SK-N-SH treated with all-trans-retinoic acid at 6 μM for 48 hours (cell line): ENCODE measurements at regions not wholly inside any gene's neighbourhood (a gene's known extent, or its start where the extent isn't known, plus 50 kb on each side); places are given as distances from the start of the nearest gene placed in this dataset.
"Not testable (repeated sequence)": the region's sequence is repeated elsewhere in the genome, so short reads cannot be mapped to it uniquely, and the experiment has no call there.

Experiments used
- ATAC-seq: fragments of 200-7000 bp; cut with Tn5 transposase; 3 replicates; pipeline ENCODE4 v1.9.1; 2020; ENCODE audit warnings: mild to moderate bottlenecking, moderate library complexity
- ARNTL ChIP-seq: fragments of 450-650 bp; formaldehyde crosslinking; IDR thresholded peaks from 2 replicates; pipeline ENCODE4 v1.5.0; 2020; ENCODE audit warnings: low read depth, mild to moderate bottlenecking, moderate library complexity, borderline replicate concordance
- BACH2 ChIP-seq: fragments of 250-450 bp; sonication (Bioruptor Pico); IDR thresholded peaks from 2 replicates; pipeline ENCODE4 v1.9.0; 2021; ENCODE audit warnings: mild to moderate bottlenecking, borderline replicate concordance
- ESRRG ChIP-seq: fragments of 250-450 bp; sonication (Bioruptor Pico); IDR thresholded peaks from 2 replicates; pipeline ENCODE4 v1.6.1; 2021; ENCODE audit warnings: mild to moderate bottlenecking
- GLIS3 ChIP-seq: fragments of 250-450 bp; sonication (Bioruptor Pico); IDR thresholded peaks from 2 replicates; pipeline ENCODE4 v1.5.0; 2020; ENCODE audit warnings: mild to moderate bottlenecking, moderate library complexity
- ISL1 ChIP-seq: fragments of 250-450 bp; sonication (Bioruptor Pico); IDR thresholded peaks from 2 replicates; pipeline ENCODE4 v2.1.2; 2022; ENCODE audit warnings: mild to moderate bottlenecking, moderate library complexity
- OSR1 ChIP-seq: fragments of 250-450 bp; sonication (Bioruptor Pico); IDR thresholded peaks from 2 replicates; pipeline ENCODE4 v1.8.0; 2022; ENCODE audit warnings: moderate library complexity, mild to moderate bottlenecking, inconsistent platforms
- PPARA ChIP-seq: fragments of 250-450 bp; sonication (Bioruptor Pico); IDR thresholded peaks from 2 replicates; pipeline ENCODE4 v1.5.0; 2020; ENCODE audit warnings: mild to moderate bottlenecking, borderline replicate concordance
- RARB ChIP-seq: fragments of 250-450 bp; sonication (Bioruptor Pico); IDR thresholded peaks from 2 replicates; pipeline ENCODE4 v1.8.0; 2021; ENCODE audit warnings: mild to moderate bottlenecking, moderate library complexity
- TCF4 ChIP-seq: fragments of 250-450 bp; sonication (Bioruptor Pico); IDR thresholded peaks from 2 replicates; pipeline ENCODE4 v1.8.0; 2021; ENCODE audit warnings: mild to moderate bottlenecking, moderate library complexity, borderline replicate concordance
- TOX ChIP-seq: fragments of 250-450 bp; sonication (Bioruptor Pico); IDR thresholded peaks from 2 replicates; pipeline ENCODE4 v1.8.0; 2021; ENCODE audit warnings: mild to moderate bottlenecking, moderate library complexity, borderline replicate concordance
- ZC3H10 ChIP-seq: fragments of 250-450 bp; sonication (Bioruptor Pico); IDR thresholded peaks from 2 replicates; pipeline ENCODE4 v1.5.1; 2021; ENCODE audit warnings: mild to moderate bottlenecking, moderate library complexity
- ZFP3 ChIP-seq: fragments of 250-450 bp; sonication (Bioruptor Pico); IDR thresholded peaks from 2 replicates; pipeline ENCODE4 v1.5.0; 2020; ENCODE audit warnings: mild to moderate bottlenecking, moderate library complexity
- ZFP30 ChIP-seq: fragments of 450-650 bp; formaldehyde crosslinking; IDR thresholded peaks from 2 replicates; pipeline ENCODE4 v1.5.0; 2022; ENCODE audit warnings: mild to moderate bottlenecking, moderate library complexity
- ZNF565 ChIP-seq: fragments of 450-650 bp; formaldehyde crosslinking; conservative IDR thresholded peaks from 2 replicates; pipeline ENCODE4 v1.5.0; 2020; ENCODE audit warnings: low read depth, mild to moderate bottlenecking, moderate library complexity
- ZNF70 ChIP-seq: fragments of 450-650 bp; formaldehyde crosslinking; IDR thresholded peaks from 2 replicates; pipeline ENCODE4 v1.5.0; 2020; ENCODE audit warnings: mild to moderate bottlenecking, moderate library complexity
- ZNF8 ChIP-seq: fragments of 450-650 bp; formaldehyde crosslinking; IDR thresholded peaks from 2 replicates; pipeline ENCODE4 v1.5.0; 2020; ENCODE audit warnings: mild to moderate bottlenecking, moderate library complexity
- TF ChIP-seq, protein P1 (sequence below): fragments of 250-450 bp; sonication (Bioruptor Pico); IDR thresholded peaks from 2 replicates; pipeline ENCODE4 v1.8.0; 2021; ENCODE audit warnings: low read depth, mild to moderate bottlenecking, moderate library complexity, borderline replicate concordance
- TF ChIP-seq, protein P2 (sequence below): fragments of 250-450 bp; sonication (Bioruptor Pico); IDR thresholded peaks from 2 replicates; pipeline ENCODE4 v1.5.0; 2020; ENCODE audit warnings: mild to moderate bottlenecking, moderate library complexity
- TF ChIP-seq, protein P3 (sequence below): fragments of 250-450 bp; sonication (Bioruptor Pico); IDR thresholded peaks from 2 replicates; pipeline ENCODE4 v1.5.1; 2021; ENCODE audit warnings: mild to moderate bottlenecking, moderate library complexity
- TF ChIP-seq, protein P4 (sequence below): fragments of 250-450 bp; sonication (Bioruptor Pico); IDR thresholded peaks from 2 replicates; pipeline ENCODE4 v1.8.0; 2020; ENCODE audit warnings: mild to moderate bottlenecking, moderate library complexity, borderline replicate concordance
- TF ChIP-seq, protein P5 (sequence below): fragments of 250-450 bp; sonication (Bioruptor Pico); IDR thresholded peaks from 2 replicates; pipeline ENCODE4 v1.5.1; 2020; ENCODE audit warnings: low read depth, mild to moderate bottlenecking, moderate library complexity

DNA sequence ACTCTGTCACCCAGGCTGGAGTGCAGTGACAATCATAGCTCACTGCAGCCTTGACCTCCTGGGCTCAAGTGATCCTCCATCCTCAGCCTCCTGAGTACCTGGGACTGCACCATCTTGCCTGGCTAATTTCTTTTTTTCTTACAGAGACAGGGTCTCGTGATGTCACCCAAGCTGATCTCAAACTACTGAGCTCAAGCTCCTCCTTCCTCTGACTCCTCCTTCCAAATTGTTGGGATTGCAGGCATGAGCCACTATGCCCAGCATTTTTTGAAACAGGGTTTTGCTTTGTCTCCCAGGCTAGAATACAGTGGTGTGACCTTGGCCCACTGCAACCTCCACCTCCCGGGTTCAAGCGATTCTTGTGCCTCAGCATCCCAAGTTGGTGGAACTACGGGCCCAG lies 358.3 kb upstream of the MTNR1B start:
- no peak for ATAC-seq
- TF ChIP-seq RARB (CRISPR knock-in tag) (no peak), ZNF8 (no peak), ZC3H10 (CRISPR knock-in tag) (no peak), ARNTL (CRISPR knock-in tag) (no peak), PPARA (no peak), ZNF70 (CRISPR knock-in tag) (no peak), TCF4 (no peak), ESRRG (no peak), OSR1 (CRISPR knock-in tag) (no peak), GLIS3 (CRISPR knock-in tag) (no peak), ZFP3 (CRISPR knock-in tag) (no peak)
- TF ChIP-seq, protein P1, sequence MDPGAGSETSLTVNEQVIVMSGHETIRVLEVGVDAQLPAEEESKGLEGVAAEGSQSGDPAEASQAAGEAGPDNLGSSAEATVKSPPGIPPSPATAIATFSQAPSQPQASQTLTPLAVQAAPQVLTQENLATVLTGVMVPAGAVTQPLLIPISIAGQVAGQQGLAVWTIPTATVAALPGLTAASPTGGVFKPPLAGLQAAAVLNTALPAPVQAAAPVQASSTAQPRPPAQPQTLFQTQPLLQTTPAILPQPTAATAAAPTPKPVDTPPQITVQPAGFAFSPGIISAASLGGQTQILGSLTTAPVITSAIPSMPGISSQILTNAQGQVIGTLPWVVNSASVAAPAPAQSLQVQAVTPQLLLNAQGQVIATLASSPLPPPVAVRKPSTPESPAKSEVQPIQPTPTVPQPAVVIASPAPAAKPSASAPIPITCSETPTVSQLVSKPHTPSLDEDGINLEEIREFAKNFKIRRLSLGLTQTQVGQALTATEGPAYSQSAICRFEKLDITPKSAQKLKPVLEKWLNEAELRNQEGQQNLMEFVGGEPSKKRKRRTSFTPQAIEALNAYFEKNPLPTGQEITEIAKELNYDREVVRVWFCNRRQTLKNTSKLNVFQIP (CRISPR knock-in tag) = no peak
- TF ChIP-seq, protein P2, sequence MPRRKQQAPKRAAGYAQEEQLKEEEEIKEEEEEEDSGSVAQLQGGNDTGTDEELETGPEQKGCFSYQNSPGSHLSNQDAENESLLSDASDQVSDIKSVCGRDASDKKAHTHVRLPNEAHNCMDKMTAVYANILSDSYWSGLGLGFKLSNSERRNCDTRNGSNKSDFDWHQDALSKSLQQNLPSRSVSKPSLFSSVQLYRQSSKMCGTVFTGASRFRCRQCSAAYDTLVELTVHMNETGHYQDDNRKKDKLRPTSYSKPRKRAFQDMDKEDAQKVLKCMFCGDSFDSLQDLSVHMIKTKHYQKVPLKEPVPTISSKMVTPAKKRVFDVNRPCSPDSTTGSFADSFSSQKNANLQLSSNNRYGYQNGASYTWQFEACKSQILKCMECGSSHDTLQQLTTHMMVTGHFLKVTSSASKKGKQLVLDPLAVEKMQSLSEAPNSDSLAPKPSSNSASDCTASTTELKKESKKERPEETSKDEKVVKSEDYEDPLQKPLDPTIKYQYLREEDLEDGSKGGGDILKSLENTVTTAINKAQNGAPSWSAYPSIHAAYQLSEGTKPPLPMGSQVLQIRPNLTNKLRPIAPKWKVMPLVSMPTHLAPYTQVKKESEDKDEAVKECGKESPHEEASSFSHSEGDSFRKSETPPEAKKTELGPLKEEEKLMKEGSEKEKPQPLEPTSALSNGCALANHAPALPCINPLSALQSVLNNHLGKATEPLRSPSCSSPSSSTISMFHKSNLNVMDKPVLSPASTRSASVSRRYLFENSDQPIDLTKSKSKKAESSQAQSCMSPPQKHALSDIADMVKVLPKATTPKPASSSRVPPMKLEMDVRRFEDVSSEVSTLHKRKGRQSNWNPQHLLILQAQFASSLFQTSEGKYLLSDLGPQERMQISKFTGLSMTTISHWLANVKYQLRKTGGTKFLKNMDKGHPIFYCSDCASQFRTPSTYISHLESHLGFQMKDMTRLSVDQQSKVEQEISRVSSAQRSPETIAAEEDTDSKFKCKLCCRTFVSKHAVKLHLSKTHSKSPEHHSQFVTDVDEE (CRISPR knock-in tag) = no peak
- TF ChIP-seq, all 23 proteins: peak for 0

DNA sequence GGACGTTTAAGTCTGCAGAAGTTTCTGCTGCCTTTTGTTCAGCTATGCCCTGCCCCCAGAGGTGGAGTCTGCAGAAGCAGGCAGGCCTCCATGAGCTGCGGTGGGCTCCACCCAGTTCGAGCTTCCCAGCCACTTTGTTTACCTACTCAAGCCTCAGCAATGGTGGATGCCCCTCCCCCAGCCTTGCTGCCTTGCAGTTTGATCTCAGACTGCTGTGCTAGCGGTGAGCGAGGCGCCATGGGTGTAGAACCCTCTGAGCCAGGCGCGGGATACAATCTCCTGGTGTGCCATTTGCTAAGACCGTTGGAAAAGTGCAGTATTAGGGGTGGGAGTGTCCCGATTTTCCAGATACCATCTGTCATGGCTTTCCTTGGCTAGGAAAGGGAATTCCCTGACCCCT lies 351.4 kb upstream of the MTNR1B start:
- ATAC-seq = not testable (repeated sequence)

DNA sequence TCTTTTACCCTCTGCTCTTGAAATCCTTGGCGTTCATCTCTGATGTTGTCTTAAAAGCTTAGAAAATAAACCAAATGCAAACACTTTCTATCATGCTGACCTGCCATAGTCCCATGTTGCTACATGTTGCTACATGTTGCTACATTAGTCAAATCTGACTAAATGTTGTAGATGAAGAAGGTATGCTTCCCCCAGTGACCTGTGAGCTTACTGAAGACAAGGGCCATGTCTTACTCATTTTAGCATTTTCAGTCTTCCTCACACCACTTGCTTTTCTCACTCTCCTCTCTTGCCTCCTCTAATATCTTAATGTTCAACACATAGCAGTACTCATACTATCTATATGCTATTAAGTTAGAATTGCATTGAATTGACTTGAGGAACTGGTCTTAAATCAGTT lies 346.4 kb upstream of the MTNR1B start:
- no peak for TF ChIP-seq RARB (CRISPR knock-in tag)
- TF ChIP-seq, protein P3, sequence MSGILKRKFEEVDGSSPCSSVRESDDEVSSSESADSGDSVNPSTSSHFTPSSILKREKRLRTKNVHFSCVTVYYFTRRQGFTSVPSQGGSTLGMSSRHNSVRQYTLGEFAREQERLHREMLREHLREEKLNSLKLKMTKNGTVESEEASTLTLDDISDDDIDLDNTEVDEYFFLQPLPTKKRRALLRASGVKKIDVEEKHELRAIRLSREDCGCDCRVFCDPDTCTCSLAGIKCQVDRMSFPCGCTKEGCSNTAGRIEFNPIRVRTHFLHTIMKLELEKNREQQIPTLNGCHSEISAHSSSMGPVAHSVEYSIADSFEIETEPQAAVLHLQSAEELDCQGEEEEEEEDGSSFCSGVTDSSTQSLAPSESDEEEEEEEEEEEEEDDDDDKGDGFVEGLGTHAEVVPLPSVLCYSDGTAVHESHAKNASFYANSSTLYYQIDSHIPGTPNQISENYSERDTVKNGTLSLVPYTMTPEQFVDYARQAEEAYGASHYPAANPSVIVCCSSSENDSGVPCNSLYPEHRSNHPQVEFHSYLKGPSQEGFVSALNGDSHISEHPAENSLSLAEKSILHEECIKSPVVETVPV (CRISPR knock-in tag) = no peak
- TF ChIP-seq ZNF565 (CRISPR knock-in tag) = no peak
- no peak for TF ChIP-seq ZC3H10 (CRISPR knock-in tag)
- TF ChIP-seq, protein P4, sequence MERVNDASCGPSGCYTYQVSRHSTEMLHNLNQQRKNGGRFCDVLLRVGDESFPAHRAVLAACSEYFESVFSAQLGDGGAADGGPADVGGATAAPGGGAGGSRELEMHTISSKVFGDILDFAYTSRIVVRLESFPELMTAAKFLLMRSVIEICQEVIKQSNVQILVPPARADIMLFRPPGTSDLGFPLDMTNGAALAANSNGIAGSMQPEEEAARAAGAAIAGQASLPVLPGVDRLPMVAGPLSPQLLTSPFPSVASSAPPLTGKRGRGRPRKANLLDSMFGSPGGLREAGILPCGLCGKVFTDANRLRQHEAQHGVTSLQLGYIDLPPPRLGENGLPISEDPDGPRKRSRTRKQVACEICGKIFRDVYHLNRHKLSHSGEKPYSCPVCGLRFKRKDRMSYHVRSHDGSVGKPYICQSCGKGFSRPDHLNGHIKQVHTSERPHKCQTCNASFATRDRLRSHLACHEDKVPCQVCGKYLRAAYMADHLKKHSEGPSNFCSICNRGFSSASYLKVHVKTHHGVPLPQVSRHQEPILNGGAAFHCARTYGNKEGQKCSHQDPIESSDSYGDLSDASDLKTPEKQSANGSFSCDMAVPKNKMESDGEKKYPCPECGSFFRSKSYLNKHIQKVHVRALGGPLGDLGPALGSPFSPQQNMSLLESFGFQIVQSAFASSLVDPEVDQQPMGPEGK (CRISPR knock-in tag) = no peak
- TF ChIP-seq, protein P2 (CRISPR knock-in tag) = no peak
- no peak for TF ChIP-seq ZFP30
- TF ChIP-seq BACH2 = no peak
- TF ChIP-seq TOX = no peak
- TF ChIP-seq PPARA = no peak
- no peak for TF ChIP-seq ARNTL (CRISPR knock-in tag)
- TF ChIP-seq ZFP3 (CRISPR knock-in tag) = no peak
- TF ChIP-seq ZNF8 = no peak
- no peak for TF ChIP-seq ISL1 (CRISPR knock-in tag)
- TF ChIP-seq GLIS3 (CRISPR knock-in tag) = no peak
- TF ChIP-seq, protein P5, sequence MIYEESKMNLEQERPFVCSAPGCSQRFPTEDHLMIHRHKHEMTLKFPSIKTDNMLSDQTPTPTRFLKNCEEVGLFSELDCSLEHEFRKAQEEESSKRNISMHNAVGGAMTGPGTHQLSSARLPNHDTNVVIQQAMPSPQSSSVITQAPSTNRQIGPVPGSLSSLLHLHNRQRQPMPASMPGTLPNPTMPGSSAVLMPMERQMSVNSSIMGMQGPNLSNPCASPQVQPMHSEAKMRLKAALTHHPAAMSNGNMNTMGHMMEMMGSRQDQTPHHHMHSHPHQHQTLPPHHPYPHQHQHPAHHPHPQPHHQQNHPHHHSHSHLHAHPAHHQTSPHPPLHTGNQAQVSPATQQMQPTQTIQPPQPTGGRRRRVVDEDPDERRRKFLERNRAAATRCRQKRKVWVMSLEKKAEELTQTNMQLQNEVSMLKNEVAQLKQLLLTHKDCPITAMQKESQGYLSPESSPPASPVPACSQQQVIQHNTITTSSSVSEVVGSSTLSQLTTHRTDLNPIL (CRISPR knock-in tag) = no peak
- TF ChIP-seq, protein P1 (CRISPR knock-in tag) = no peak
- TF ChIP-seq, all 23 proteins: peak for 0
- no peak for ATAC-seq
